Endothelial cell (in vitro differentiated cells): ENCODE measurements at regions not wholly inside any gene's neighbourhood (a gene's known extent, or its start where the extent isn't known, plus 50 kb on each side); places are given as distances from the start of the nearest gene placed in this dataset.
"Not testable (repeated sequence)": the region's sequence is repeated elsewhere in the genome, so short reads cannot be mapped to it uniquely, and the experiment has no call there.

ENCODE experiments used
- DNase-seq: peaks from one replicate; pipeline ENCODE4 v3.0.0; 2021; ENCODE audit warnings: low spot score
- H3K27ac Mint-ChIP-seq: one replicate; pipeline ENCODE4 v1.8.0; 2021; ENCODE audit warnings: mixed read lengths, inconsistent platforms; ENCODE audit not compliant: unreplicated experiment
- H3K27me3 Mint-ChIP-seq: one replicate; pipeline ENCODE4 v1.8.0; 2021; ENCODE audit warnings: mild to moderate bottlenecking, moderate library complexity, mixed read lengths, inconsistent platforms; ENCODE audit not compliant: unreplicated experiment
- H3K36me3 Mint-ChIP-seq: one replicate; pipeline ENCODE4 v1.8.0; 2021; ENCODE audit warnings: mild to moderate bottlenecking, low read depth, mixed read lengths, inconsistent platforms; ENCODE audit not compliant: unreplicated experiment
- H3K4me1 Mint-ChIP-seq: one replicate; pipeline ENCODE4 v1.8.0; 2021; ENCODE audit warnings: mild to moderate bottlenecking, mixed read lengths, inconsistent platforms; ENCODE audit not compliant: unreplicated experiment
- H3K4me3 Mint-ChIP-seq: one replicate; pipeline ENCODE4 v1.8.0; 2021; ENCODE audit warnings: mild to moderate bottlenecking, mixed read lengths, inconsistent platforms; ENCODE audit not compliant: unreplicated experiment
- H3K9me3 Mint-ChIP-seq: one replicate; pipeline ENCODE4 v1.8.0; 2021; ENCODE audit warnings: mixed read lengths, inconsistent platforms; ENCODE audit not compliant: unreplicated experiment
- CTCF ChIP-seq: fragments of 200-600 bp; sonication (generic); IDR thresholded peaks from one replicate; pipeline ENCODE4 v1.5.0; 2021; ENCODE audit warnings: antibody characterized with exemption; ENCODE audit not compliant: unreplicated experiment

DNA sequence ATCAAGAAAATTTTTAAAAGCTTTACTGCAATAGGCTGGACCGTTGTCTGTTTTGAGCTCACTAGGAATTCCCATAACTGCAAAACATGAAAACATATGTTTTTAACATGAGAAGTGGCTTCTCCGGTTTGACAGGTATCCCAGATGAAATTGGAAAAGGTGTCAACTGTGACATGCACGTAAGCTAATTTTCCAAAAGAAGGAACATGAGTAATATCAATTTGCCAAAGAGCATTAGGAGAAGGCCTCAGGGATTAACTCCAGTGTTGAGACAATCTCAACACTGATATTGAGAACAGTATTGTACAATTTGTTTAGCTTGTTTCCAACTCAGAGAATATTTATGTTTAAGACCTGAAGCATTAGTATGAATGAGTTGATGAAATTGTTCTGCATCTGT, 215.5 kb upstream of the KCNN2 start:
- Mint-ChIP-seq H3K27ac (no peak overlapping the region), H3K27me3 (peaks cover 2% of the 10 kb centered on the region), H3K9me3 (no peaks in the 10 kb centered on the region), H3K36me3 (peaks cover 7% of the 10 kb centered on the region), H3K4me3 (no peak overlapping the region), H3K4me1 (no peaks in the 10 kb centered on the region)
- TF ChIP-seq CTCF = no peak
- no peak for DNase-seq

DNA sequence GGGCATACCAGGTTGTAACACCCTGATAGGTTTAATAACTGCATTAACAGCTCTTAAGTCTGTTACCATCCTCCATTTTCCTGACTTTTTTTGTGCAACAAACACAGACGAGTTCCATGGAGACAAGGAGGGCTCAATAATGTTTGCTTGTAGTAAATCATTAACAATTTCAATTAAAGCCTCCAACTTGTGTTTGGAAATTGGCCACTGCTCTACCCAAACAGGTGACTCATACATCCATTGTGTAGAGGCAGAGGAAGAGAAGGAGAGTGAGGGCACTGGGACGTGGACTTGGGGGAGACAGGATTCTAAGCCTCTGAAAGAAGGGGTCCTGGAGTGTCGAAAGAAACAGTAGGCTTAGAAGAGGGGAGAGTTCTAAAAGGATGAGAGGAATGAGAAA, 213.6 kb upstream of the KCNN2 start:
- TF ChIP-seq CTCF = no peak
- DNase-seq = no peak
- no peak overlapping the region for H3K27ac Mint-ChIP-seq
- peaks cover 7% of the 10 kb centered on the region for H3K36me3 Mint-ChIP-seq
- H3K4me1 Mint-ChIP-seq = no peaks in the 10 kb centered on the region
- H3K27me3 Mint-ChIP-seq = peaks cover 2% of the 10 kb centered on the region
- no peak overlapping the region for H3K4me3 Mint-ChIP-seq
- H3K9me3 Mint-ChIP-seq = no peaks in the 10 kb centered on the region

GRCh38 chr5:114148728-114149127, 213.1 kb upstream of the KCNN2 start:
- H3K4me3 Mint-ChIP-seq, DNase-seq, H3K27ac Mint-ChIP-seq, H3K27me3 Mint-ChIP-seq, H3K9me3 Mint-ChIP-seq, H3K4me1 Mint-ChIP-seq, H3K36me3 Mint-ChIP-seq: not testable (repeated sequence)

GRCh38 chr5:114152656-114153360, 209.1 kb upstream of the KCNN2 start:
- Mint-ChIP-seq H3K9me3 (no peaks in the 10 kb centered on the region), H3K27me3 (peaks cover 2% of the 10 kb centered on the region), H3K27ac (no peak overlapping the region), H3K4me1 (no peaks in the 10 kb centered on the region), H3K36me3 (peaks cover 7% of the 10 kb centered on the region), H3K4me3 (no peak overlapping the region)
- no peak for DNase-seq
- no peak for TF ChIP-seq CTCF

DNA sequence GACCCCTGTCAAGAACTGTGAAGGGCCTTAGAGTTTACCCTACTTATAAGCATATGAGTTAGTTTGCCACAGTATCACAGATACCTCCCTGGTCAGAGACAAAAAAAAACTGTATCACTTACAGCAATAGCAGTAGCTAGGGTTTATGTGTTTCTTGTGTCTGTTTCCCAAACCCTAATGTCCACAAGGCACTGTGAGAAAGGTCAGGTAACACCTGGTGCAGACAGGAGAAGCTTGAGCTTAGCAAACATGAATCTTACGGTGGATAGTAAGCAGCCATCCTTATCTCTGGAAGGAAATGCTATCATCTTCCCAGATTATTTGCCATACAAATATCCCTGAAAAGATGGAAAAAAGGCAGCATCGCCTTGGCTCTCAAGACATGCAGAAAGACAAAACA, 208.5 kb upstream of the KCNN2 start:
- no peak for DNase-seq
- no peak overlapping the region for H3K27ac Mint-ChIP-seq
- H3K9me3 Mint-ChIP-seq = no peaks in the 10 kb centered on the region
- H3K4me1 Mint-ChIP-seq = no peaks in the 10 kb centered on the region
- peaks cover 2% of the 10 kb centered on the region for H3K27me3 Mint-ChIP-seq
- peaks cover 4% of the 10 kb centered on the region for H3K36me3 Mint-ChIP-seq
- no peak for TF ChIP-seq CTCF
- H3K4me3 Mint-ChIP-seq = no peak overlapping the region
